Tibial nerve (tissue), 4 donors: ENCODE measurements at regions not wholly inside any gene's neighbourhood (a gene's known extent, or its start where the extent isn't known, plus 50 kb on each side); places are given as distances from the start of the nearest gene placed in this dataset.
"Not testable (repeated sequence)": the region's sequence is repeated elsewhere in the genome, so short reads cannot be mapped to it uniquely, and the experiment has no call there.

ENCODE experiments used
- DNase-seq, 2 donors: peaks; one replicate each; pipeline ENCODE4 v3.0.0-alpha.2; 2019; ENCODE audit warnings: low spot score in 2 of 2
- H3K27ac ChIP-seq, 4 donors: fragments of 200-600 bp; sonication (generic) in 3 of 4; one replicate each; pipeline ENCODE4 v1.5.1; 2017 to 2019; ENCODE audit warnings: mild to moderate bottlenecking in 1 of 4
- H3K27me3 ChIP-seq, 2 donors: fragments of 200-600 bp; sonication (generic) in 1 of 2; one replicate each; pipeline versions ENCODE4 v1.5.1 to v1.6.0; 2017 to 2019
- H3K36me3 ChIP-seq, 3 donors: fragments of 200-600 bp; sonication (generic); one replicate each; pipeline ENCODE4 v1.5.1; 2018 to 2019
- H3K4me1 ChIP-seq, 4 donors: fragments of 200-600 bp; sonication (generic) in 3 of 4; one replicate each; pipeline ENCODE4 v1.5.1; 2017 to 2019
- H3K4me3 ChIP-seq, 4 donors: fragments of 200-600 bp; sonication (generic) in 3 of 4; one replicate each; pipeline ENCODE4 v1.5.1; 2017 to 2019; ENCODE audit warnings: mild to moderate bottlenecking in 1 of 4, moderate library complexity in 1 of 4
- H3K9me3 ChIP-seq, 4 donors: fragments of 200-600 bp; sonication (generic) in 3 of 4; one replicate each; pipeline ENCODE4 v1.5.1; 2017 to 2019
- EP300 ChIP-seq, 2 donors: sonication (generic); formaldehyde crosslinking; IDR thresholded peaks; one replicate each; pipeline ENCODE4 v1.6.1; 2017; ENCODE audit warnings: antibody characterized with exemption in 2 of 2, mild to moderate bottlenecking in 1 of 2
- POLR2A ChIP-seq, 2 donors: fragments of 450-650 bp; IDR thresholded peaks; one replicate each; pipeline ENCODE4 v1.6.1; 2017; ENCODE audit warnings: antibody characterized with exemption in 2 of 2, mild to moderate bottlenecking in 2 of 2, moderate library complexity in 2 of 2
- WGBS, 2 donors: methylation state at CpG; one replicate each; pipeline ENCODE4 v1.1.5; 2018; 5-methylcytosine and 5-hydroxymethylcytosine counted together
- TF ChIP-seq, protein P1 (sequence below), 5 experiments: fragments of 200-600 bp in 3 of 5; fragments of 450-650 bp in 2 of 5; sonication (generic) in 3 of 5; IDR thresholded peaks; one replicate each; pipeline ENCODE4 v1.5.1; 2016 to 2019; ENCODE audit warnings: antibody characterized with exemption in 5 of 5, mild to moderate bottlenecking in 3 of 5, moderate library complexity in 2 of 5

DNA sequence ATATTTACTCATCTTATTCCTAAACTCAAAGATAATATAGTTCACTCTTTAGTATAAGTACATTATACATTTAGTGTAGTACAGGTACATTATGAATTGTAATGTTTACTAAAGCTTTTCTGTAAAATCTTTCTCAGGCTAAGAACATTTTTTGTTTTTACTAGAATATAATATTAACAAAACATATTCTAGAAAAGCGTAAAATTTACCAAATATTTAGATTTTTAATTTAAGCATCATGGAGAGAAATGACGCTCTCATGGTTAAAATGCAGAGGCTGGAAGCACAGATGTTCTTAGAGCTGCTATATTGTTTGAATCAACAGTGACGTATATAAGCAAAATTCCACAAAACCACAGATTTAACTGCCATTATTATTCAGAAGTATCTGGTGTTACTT, 54.7 kb upstream of the NBPF15 start:
- H3K4me1 ChIP-seq, H3K9me3 ChIP-seq, H3K4me3 ChIP-seq, DNase-seq, H3K27ac ChIP-seq, H3K27me3 ChIP-seq, H3K36me3 ChIP-seq: not testable (repeated sequence)
- WGBS, 2 donors, result 57 to 64% methylated on average over 1 of the region's 3 CpGs

DNA sequence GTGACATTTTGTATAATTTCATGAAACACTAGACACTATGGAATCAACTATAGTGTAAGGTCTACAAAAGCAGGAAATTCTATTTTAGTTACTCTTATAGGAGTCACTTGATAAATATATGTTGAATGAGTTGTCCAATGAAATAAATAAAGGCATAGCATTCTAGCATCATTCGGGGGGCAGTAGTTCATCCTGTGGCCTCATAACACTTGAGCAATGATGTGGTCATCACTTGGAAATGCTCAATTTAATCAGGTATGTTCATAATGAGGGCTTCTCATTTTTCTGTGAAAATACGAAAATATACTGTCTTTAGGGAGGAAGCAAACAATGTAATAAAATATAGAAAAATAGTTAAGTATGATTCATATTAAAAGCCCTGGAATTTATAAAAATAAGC, 55.4 kb upstream of the NBPF15 start:
- DNase-seq, H3K4me3 ChIP-seq: not testable (repeated sequence)
- WGBS, 2 donors, result 68 to 74% methylated on average over 2 of the region's 2 CpGs

DNA sequence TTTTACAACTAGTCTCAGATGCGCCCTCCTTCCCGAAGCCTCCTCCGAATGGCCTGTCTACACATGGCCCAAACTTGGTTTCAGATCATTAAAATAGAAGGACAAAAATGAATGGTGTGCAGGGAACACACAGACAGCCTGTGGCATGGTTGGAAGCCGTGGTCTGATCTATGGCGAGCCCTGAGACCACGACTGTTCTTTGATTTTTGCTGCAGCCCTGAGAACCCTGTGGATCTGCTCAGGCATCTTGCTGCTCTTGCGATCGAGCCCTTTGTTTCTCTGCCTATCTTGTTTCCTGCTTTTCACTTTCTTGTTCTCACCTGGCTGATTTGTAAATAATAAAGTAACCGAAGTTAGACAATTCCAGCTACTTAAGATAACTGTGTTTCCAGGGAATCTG, 57.0 kb upstream of the NBPF15 start:
- H3K9me3 ChIP-seq, DNase-seq, H3K27me3 ChIP-seq, H3K4me3 ChIP-seq, H3K27ac ChIP-seq, H3K36me3 ChIP-seq, H3K4me1 ChIP-seq: not testable (repeated sequence)
- 81 to 91% methylated on average over 4 to 5 of the region's 9 CpGs for WGBS, 2 donors

More for the DNA sequence above, 55.4 kb upstream of the NBPF15 start:
- H3K9me3 ChIP-seq, H3K4me1 ChIP-seq, H3K27ac ChIP-seq, H3K27me3 ChIP-seq, H3K36me3 ChIP-seq: not testable (repeated sequence)

DNA sequence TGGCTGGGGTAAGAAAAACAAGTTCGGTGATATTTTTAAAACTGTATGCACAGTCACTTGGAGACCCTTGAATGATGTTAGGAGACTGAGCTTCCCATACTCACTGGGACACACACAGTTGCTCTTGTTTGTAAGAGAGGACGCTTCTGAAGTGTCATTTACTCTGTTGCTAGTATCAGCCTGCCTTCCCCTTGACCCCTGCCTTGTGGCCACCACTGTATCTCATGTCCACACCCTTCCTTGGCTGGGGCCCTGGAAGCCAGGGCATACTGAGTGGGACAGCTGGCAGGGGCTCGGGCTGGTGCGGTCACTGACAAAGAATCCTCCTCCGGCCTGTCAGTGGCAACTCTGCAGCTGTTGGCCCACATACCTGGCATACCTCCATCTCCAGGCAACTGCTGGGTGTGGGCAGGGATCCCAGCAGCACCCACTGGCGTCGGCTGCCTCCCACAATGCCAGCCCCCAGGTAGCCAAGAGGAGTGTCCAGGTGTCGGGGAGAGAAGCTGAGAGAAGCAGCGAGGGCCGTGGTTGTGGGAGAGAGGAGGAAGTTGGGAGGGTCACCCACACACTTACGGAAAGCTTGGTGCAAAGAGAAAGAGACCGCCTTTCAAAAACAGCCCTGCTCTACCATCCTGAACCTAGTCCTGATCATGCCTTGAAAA, 58.2 kb upstream of the NBPF15 start:
- H3K4me3 ChIP-seq, H3K4me1 ChIP-seq, H3K27me3 ChIP-seq, H3K9me3 ChIP-seq, DNase-seq, H3K27ac ChIP-seq, H3K36me3 ChIP-seq: not testable (repeated sequence)
- 64 to 69% methylated on average over 8 of the region's 12 CpGs for WGBS, 2 donors

DNA sequence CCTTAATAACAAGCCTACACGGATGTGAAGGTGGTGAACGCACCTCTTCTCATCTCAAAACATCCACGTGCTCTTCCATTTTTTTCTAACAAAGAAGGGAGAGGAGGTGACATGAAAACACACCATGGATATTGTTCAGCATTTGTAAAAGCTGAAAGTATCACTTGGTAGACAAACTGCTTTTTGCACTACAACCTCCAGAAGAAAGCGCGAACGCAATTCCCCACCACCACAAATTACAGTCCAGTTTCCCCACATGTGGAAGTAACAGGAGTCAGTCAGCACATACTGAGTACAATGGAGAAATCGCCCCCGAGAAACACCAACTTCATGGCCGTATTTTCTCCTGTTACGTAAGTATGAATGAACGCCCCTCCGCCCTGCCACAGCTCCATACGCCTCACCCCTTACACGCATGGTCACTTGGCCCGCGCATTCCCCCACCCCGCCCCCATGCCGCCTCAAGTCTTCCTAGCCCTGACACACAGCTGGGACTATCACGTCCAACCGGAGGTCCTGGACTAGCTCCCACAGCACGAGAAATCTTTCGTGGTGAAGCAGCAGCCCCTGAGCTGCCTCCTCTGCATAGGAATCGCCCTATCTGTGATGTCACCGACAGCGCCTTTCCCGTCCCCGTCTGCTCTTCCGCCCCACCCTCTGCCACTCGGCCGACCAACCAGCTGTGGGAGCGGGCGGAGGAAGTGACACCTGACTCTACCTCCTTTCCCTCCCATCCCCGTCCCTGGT, 62.4 kb upstream of the NBPF15 start:
- TF ChIP-seq EP300 (IDR thresholded peaks at IDR 0.05), result peak in 1 of 2 donors; percentile 70
- peak; percentile 26 to 45 for TF ChIP-seq POLR2A (IDR thresholded peaks at IDR 0.05)
- 3 to 7% methylated on average over 28 to 31 of the region's 33 CpGs for WGBS, 2 donors
- not testable (repeated sequence) for H3K4me1 ChIP-seq, H3K9me3 ChIP-seq, H3K27me3 ChIP-seq, DNase-seq, H3K36me3 ChIP-seq
- peak overlapping the region in 2 of 4 donors; percentile 9 to 33 for H3K4me3 ChIP-seq
- H3K27ac ChIP-seq, result peak overlapping the region; percentile 42 to 75 (median 61)

DNA sequence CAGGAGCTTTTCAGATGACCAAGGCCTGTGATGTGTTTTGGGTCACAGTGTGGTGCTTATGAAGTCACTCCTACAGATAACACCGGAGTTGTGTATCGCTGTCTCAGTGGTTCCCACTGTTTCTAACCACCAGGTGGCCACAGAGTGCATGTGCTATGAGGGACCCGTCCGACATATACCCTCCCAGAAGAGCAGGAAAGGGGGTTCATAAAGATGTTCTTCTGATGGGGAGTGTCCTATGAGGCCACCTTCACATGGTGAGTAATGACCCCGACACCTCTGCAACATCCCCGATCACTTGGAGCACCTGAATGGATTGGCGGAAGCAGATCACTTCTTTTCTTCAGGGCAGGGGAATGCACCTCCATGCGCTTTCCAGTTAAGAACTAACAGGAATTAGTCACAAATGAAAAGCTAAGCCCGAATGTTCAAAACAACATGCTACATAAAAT, 60.5 kb upstream of the PPIAL4F start:
- 37 to 48% methylated on average over 7 to 8 of the region's 9 CpGs for WGBS, 2 donors
- not testable (repeated sequence) for H3K27me3 ChIP-seq, DNase-seq, H3K27ac ChIP-seq, H3K9me3 ChIP-seq, H3K4me3 ChIP-seq, H3K4me1 ChIP-seq, H3K36me3 ChIP-seq
- TF ChIP-seq, protein P1, sequence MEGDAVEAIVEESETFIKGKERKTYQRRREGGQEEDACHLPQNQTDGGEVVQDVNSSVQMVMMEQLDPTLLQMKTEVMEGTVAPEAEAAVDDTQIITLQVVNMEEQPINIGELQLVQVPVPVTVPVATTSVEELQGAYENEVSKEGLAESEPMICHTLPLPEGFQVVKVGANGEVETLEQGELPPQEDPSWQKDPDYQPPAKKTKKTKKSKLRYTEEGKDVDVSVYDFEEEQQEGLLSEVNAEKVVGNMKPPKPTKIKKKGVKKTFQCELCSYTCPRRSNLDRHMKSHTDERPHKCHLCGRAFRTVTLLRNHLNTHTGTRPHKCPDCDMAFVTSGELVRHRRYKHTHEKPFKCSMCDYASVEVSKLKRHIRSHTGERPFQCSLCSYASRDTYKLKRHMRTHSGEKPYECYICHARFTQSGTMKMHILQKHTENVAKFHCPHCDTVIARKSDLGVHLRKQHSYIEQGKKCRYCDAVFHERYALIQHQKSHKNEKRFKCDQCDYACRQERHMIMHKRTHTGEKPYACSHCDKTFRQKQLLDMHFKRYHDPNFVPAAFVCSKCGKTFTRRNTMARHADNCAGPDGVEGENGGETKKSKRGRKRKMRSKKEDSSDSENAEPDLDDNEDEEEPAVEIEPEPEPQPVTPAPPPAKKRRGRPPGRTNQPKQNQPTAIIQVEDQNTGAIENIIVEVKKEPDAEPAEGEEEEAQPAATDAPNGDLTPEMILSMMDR (IDR thresholded peaks at IDR 0.05), result peak; percentile 22 to 46 (median 37)

DNA sequence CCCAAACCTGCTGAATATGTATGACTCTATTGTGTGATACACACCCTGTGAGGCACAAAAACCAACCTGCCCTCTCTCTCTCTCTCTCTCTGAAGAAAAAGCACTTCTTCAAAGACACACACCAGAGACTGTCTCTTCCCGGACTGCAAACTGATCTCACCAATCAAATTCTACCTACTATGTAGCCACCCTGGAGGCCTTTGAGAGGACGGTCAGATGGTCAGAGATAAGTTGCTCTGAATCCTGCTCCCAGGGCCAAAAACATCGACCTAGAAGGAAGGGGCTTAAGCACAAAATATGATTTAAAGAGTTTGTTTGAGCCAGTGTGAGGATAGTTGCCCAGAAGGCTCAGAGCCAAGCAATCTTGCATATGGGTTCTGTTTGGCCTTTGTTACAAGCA, 59.2 kb upstream of the PPIAL4F start:
- H3K27ac ChIP-seq, H3K36me3 ChIP-seq, H3K27me3 ChIP-seq, H3K9me3 ChIP-seq, H3K4me3 ChIP-seq, H3K4me1 ChIP-seq, DNase-seq: not testable (repeated sequence)
- WGBS, 2 donors, result 55 to 67% methylated on average over 3 of the region's 3 CpGs

DNA sequence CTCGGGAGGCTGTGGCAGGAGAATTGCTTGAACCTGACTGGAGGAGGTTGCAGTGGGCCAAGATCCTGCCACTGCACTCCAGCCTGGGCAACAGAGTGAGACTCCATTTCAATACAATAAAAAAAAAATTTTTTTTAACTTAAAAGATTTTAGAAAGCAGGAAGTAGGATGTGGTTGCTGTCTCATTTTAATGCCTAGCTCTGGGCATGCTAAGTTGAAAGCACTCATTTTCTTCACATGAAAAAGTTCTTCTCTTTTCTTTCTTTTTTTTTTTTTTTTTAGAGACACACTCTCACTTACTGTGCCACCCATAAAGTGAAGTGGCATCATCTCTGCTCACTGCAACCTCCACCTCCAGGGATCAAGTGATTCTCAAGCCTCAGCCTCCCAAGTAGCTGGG, 58.4 kb upstream of the PPIAL4F start:
- not testable (repeated sequence) for H3K27me3 ChIP-seq, DNase-seq, H3K4me3 ChIP-seq, H3K36me3 ChIP-seq, H3K27ac ChIP-seq, H3K9me3 ChIP-seq, H3K4me1 ChIP-seq
- 74 to 81% methylated on average over 1 of the region's 1 CpG for WGBS, 2 donors

DNA sequence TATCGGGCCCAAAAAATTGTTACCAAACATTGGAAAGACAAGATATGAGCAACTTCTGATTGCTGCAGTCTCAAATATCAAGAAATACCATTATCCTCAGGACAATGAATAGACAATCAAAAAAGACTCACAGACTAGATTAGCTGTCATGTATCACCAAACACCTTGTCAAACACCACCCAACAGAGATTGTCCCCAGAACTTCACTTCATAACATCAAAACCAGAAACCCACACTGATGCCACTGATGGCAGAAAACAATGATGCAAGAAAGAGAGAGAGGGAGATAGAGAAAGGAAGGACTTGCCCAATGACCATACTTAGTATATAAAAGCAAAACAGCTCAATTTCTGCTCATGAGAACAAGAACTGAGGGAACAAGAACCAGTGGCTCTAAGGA, 56.0 kb upstream of the PPIAL4F start:
- not testable (repeated sequence) for H3K36me3 ChIP-seq, DNase-seq, H3K27me3 ChIP-seq, H3K4me1 ChIP-seq, H3K4me3 ChIP-seq, H3K27ac ChIP-seq, H3K9me3 ChIP-seq
- 100% methylated on average over 1 of the region's 1 CpG for WGBS, 2 donors

DNA sequence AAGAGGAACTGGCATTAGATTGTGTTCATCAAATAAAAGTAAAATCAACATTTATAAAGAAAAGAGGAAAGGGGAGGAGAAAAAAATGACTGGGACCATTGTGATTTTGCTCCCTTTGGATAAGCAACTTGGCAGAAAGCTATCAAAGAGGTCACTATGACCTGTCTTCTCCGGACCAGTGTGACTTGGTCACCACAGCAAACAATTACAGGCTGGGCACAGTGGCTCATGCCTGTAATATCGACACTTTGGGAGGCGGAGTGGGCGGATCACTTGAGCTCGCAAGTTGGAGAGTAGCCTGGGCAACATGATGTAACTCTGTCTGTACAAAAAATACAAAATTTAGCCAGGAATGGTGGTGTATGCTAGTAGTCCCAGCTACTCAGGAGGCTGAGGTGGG, 55.5 kb upstream of the PPIAL4F start:
- DNase-seq, result not testable (repeated sequence)

DNA sequence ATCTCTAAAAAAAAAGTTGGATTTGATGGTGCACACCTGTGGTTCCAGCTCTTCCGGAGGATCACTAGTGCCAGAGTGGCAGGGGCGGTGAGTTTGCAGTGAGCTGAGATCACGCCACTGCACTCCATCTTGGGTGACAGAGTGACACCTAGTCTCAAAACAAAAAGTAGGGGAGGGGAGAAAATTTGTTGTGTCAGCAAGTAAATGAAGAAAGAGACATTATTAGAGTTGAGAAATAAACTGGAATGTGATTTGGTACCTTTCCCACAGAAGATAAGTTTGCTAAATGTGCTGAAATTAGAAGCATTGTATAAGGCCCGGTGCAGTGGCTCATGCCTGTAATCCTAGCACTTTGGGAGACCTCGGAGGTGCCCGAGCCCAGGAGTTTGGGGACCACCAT, 54.0 kb upstream of the PPIAL4F start:
- H3K36me3 ChIP-seq, DNase-seq, H3K4me3 ChIP-seq, H3K27ac ChIP-seq, H3K9me3 ChIP-seq, H3K27me3 ChIP-seq, H3K4me1 ChIP-seq: not testable (repeated sequence)
- 90 to 94% methylated on average over 6 of the region's 6 CpGs for WGBS, 2 donors

More for the DNA sequence above, 55.5 kb upstream of the PPIAL4F start:
- not testable (repeated sequence) for H3K27ac ChIP-seq, H3K9me3 ChIP-seq, H3K36me3 ChIP-seq, H3K4me3 ChIP-seq, H3K4me1 ChIP-seq, H3K27me3 ChIP-seq
- 56 to 78% methylated on average over 3 to 4 of the region's 5 CpGs for WGBS, 2 donors

DNA sequence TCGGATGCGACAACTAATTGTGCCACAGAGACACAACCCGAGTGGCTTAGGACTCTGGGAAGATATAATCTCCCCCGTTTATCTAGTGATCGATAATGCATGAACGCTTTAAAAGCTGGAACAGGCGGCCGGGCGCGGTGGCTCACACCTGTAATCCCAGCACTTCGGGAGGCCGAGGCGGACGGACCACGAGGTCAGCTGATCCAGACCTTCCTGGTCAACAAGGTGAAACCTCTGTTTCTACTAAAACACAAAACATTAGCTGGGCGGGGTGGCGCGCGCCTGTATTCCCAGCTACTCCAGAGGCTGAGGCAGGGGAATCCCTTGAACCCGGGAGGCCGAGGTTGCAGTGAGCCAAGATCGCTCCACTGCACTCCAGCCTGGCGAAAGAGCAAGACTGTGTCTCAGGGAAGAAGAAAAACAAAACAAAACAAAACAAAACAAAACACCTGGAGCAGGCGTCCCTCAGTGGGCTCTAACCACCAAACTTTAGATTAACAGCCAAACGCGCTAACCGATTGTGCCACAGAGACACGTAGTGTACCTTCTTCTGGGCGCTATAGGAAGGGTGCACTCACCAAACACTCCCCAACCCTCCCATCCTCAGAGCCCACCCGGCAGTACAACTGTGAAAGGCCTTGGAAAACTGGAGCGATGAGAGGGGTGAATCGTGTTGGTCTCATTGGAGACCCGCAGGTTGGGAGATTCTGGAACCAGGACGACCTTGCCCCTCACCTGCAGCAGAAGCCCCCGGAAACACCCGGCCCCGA, 53.3 kb upstream of the PPIAL4F start:
- 75 to 80% methylated on average over 29 to 31 of the region's 37 CpGs for WGBS, 2 donors
- H3K36me3 ChIP-seq, DNase-seq, H3K27ac ChIP-seq, H3K4me3 ChIP-seq, H3K4me1 ChIP-seq, H3K27me3 ChIP-seq, H3K9me3 ChIP-seq: not testable (repeated sequence)
